Progenitor cell of endocrine pancreas (in vitro differentiated cells): ENCODE measurements at regions not wholly inside any gene's neighbourhood (a gene's known extent, or its start where the extent isn't known, plus 50 kb on each side); places are given as distances from the start of the nearest gene placed in this dataset.

Experiments
- DNase-seq: peaks from one replicate; pipeline ENCODE4 v3.0.0; 2021; ENCODE audit warnings: low spot score; ENCODE audit not compliant: unreplicated experiment
- H3K27ac Mint-ChIP-seq: 2 replicates; pipeline ENCODE4 v1.8.0; 2021; ENCODE audit warnings: mild to moderate bottlenecking, moderate library complexity, mixed read lengths
- H3K27me3 Mint-ChIP-seq: 2 replicates; pipeline ENCODE4 v1.8.0; 2021; ENCODE audit warnings: mixed read lengths
- H3K36me3 Mint-ChIP-seq: 2 replicates; pipeline ENCODE4 v1.8.0; 2022; ENCODE audit warnings: mixed read lengths; ENCODE audit not compliant: insufficient read depth
- H3K4me1 Mint-ChIP-seq: 2 replicates; pipeline ENCODE4 v1.8.0; 2021; ENCODE audit warnings: low read depth, mixed read lengths
- H3K4me3 Mint-ChIP-seq: 2 replicates; pipeline ENCODE4 v1.8.0; 2021; ENCODE audit warnings: low read depth, mild to moderate bottlenecking, moderate library complexity, mixed read lengths
- H3K9me3 Mint-ChIP-seq: 2 replicates; pipeline ENCODE4 v1.8.0; 2021; ENCODE audit warnings: low read depth, mixed read lengths
- CTCF ChIP-seq: fragments of 200-600 bp; sonication (generic); IDR thresholded peaks from one replicate; pipeline ENCODE4 v1.5.0; 2021; ENCODE audit warnings: antibody characterized with exemption, mild to moderate bottlenecking; ENCODE audit not compliant: unreplicated experiment

GRCh38 chr6:56807989-56808337 is 146.9 kb upstream of the BEND6 start:
- H3K9me3 Mint-ChIP-seq = no peaks in the 10 kb centered on the region
- H3K4me1 Mint-ChIP-seq = peaks cover 13% of the 10 kb centered on the region
- H3K4me3 Mint-ChIP-seq = no peak overlapping the region
- no peak overlapping the region for H3K27ac Mint-ChIP-seq
- no peak for TF ChIP-seq CTCF
- H3K36me3 Mint-ChIP-seq = no peaks in the 10 kb centered on the region
- no peaks in the 10 kb centered on the region for H3K27me3 Mint-ChIP-seq
- DNase-seq = no peak

- Mint-ChIP-seq H3K27me3 (no peaks in the 10 kb centered on the region), H3K9me3 (no peaks in the 10 kb centered on the region), H3K36me3 (no peaks in the 10 kb centered on the region), H3K27ac (no peak overlapping the region), H3K4me1 (peaks cover 18% of the 10 kb centered on the region), H3K4me3 (no peak overlapping the region)
- no peak for TF ChIP-seq CTCF
- DNase-seq = no peak
Observed at GRCh38 chr6:56807326-56807988, 147.4 kb upstream of the BEND6 start.

GRCh38 chr6:56806368-56806767 is 148.5 kb upstream of the BEND6 start:
- Mint-ChIP-seq H3K4me3 (no peak overlapping the region), H3K27me3 (no peaks in the 10 kb centered on the region), H3K9me3 (no peaks in the 10 kb centered on the region), H3K36me3 (no peaks in the 10 kb centered on the region), H3K4me1 (peaks cover 19% of the 10 kb centered on the region), H3K27ac (no peak overlapping the region)
- DNase-seq = no peak
- TF ChIP-seq CTCF = no peak

- no peak overlapping the region for H3K27ac Mint-ChIP-seq
- no peak for DNase-seq
- no peak for TF ChIP-seq CTCF
- no peaks in the 10 kb centered on the region for H3K27me3 Mint-ChIP-seq
- peaks cover 2% of the 10 kb centered on the region for H3K36me3 Mint-ChIP-seq
- H3K4me3 Mint-ChIP-seq = no peak overlapping the region
- no peaks in the 10 kb centered on the region for H3K9me3 Mint-ChIP-seq
- H3K4me1 Mint-ChIP-seq = peaks cover 19% of the 10 kb centered on the region
Observed at GRCh38 chr6:56804996-56805395, 149.9 kb upstream of the BEND6 start.

- TF ChIP-seq CTCF = no peak
- DNase-seq = no peak
- Mint-ChIP-seq H3K27ac (no peak overlapping the region), H3K27me3 (no peaks in the 10 kb centered on the region), H3K36me3 (peaks cover 2% of the 10 kb centered on the region), H3K4me3 (no peak overlapping the region), H3K4me1 (peaks cover 13% of the 10 kb centered on the region), H3K9me3 (no peaks in the 10 kb centered on the region)
Observed at GRCh38 chr6:56803594-56803993, 151.3 kb upstream of the BEND6 start.
